Right lobe of liver (tissue), 6 donors: ENCODE measurements at regions not wholly inside any gene's neighbourhood (a gene's known extent, or its start where the extent isn't known, plus 50 kb on each side); places are given as distances from the start of the nearest gene placed in this dataset.

Source experiments
- ATAC-seq, 4 donors: fragments of 200-7000 bp; cut with Tn5 transposase; one replicate each; pipeline ENCODE4 v1.9.1; 2020; ENCODE audit warnings: mild to moderate bottlenecking in 4 of 4, moderate library complexity in 4 of 4
- DNase-seq, 3 donors: peaks; one replicate each; pipeline ENCODE4 v3.0.0-alpha.2; 2020
- H3K27ac ChIP-seq, 3 donors: fragments of 200-600 bp; one replicate each; pipeline ENCODE4 v1.8.0; 2022
- H3K27me3 ChIP-seq, 2 donors: fragments of 200-600 bp; one replicate each; pipeline ENCODE4 v1.8.0; 2022
- H3K36me3 ChIP-seq, 4 donors: fragments of 200-600 bp; sonication (generic) in 1 of 4; one replicate each; pipeline versions ENCODE4 v1.5.1 to v1.8.0; 2017 to 2022; ENCODE audit warnings: control low read depth in 1 of 4
- H3K4me1 ChIP-seq, 4 donors: fragments of 200-600 bp; sonication (generic) in 1 of 4; one replicate each; pipeline versions ENCODE4 v1.5.1 to v1.8.0; 2017 to 2022; ENCODE audit warnings: control low read depth in 1 of 4
- H3K4me3 ChIP-seq, 3 donors: fragments of 200-600 bp; one replicate each; pipeline ENCODE4 v1.8.0; 2022
- H3K9me3 ChIP-seq, 4 donors: fragments of 200-600 bp; sonication (generic) in 1 of 4; one replicate each; pipeline versions ENCODE4 v1.5.1 to v1.8.0; 2017 to 2022; ENCODE audit warnings: control low read depth in 1 of 4
- CTCF ChIP-seq, 4 donors: fragments of 200-600 bp in 3 of 4; fragments of 450-650 bp in 1 of 4; IDR thresholded peaks; one replicate each; pipeline versions ENCODE4 v1.5.1 to v1.8.0; 2016 to 2022; ENCODE audit warnings: antibody characterized with exemption in 4 of 4, mild to moderate bottlenecking in 2 of 4
- POLR2A ChIP-seq: fragments of 450-650 bp; IDR thresholded peaks from one replicate; pipeline ENCODE4 v1.6.1; 2017; ENCODE audit warnings: antibody characterized with exemption, mild to moderate bottlenecking
- whole genome bisulfite sequencing: methylation state at CpG from one replicate; pipeline ENCODE4 v1.1.6; 2018; ENCODE audit warnings: low coverage, low lambda C conversion rate; ENCODE audit not compliant: insufficient coverage; ENCODE audit errors: missing lambda C conversion rate; 5-methylcytosine and 5-hydroxymethylcytosine counted together
- intact Hi-C, 2 donors: fragments of 100-400 bp; cut with DNase I; formaldehyde crosslinking; loops; one replicate each; pipeline versions ENCODE4 v1.11.2 to v1.14.1; 2022
- donor health status: DM: no; HTN: yes; CAD: no.
- donor health status: DM: no; HTN: no; CAD: no.
- donor health status: DM: no; HTN: no; CAD: no.
- donor health status: DM: no; HTN: yes; CAD: no.
- donor health status: DM: no; HTN: yes; CAD: no.

- DNase-seq (no peak), ATAC-seq (no peak)
- no peaks in the 10 kb centered on the region for H3K4me1 ChIP-seq
- TF ChIP-seq POLR2A (no peak), CTCF (IDR thresholded peaks at IDR 0.05) (no peak)
- 35% methylated on average over 2 of the region's 2 CpGs for WGBS
- H3K9me3 ChIP-seq = no peaks in the 10 kb centered on the region
- no peak overlapping the region for H3K4me3 ChIP-seq
- H3K27ac ChIP-seq = no peak overlapping the region
- H3K36me3 ChIP-seq = no peaks in the 10 kb centered on the region
- no peaks in the 10 kb centered on the region for H3K27me3 ChIP-seq
- intact Hi-C loops = no loop called here
Observed at GRCh38 chr5:101437351-101437750, 534.3 kb upstream of the ST8SIA4 start.

- H3K4me1 ChIP-seq = no peaks in the 10 kb centered on the region
- TF ChIP-seq POLR2A (no peak), CTCF (IDR thresholded peaks at IDR 0.05) (no peak)
- H3K4me3 ChIP-seq = no peak overlapping the region
- ATAC-seq = no peak
- no peaks in the 10 kb centered on the region for H3K9me3 ChIP-seq
- H3K27ac ChIP-seq = no peak overlapping the region
- intact Hi-C loops = no loop called here
- H3K27me3 ChIP-seq = no peaks in the 10 kb centered on the region
- 42% methylated on average over 2 of the region's 2 CpGs for WGBS
- DNase-seq = no peak
- no peaks in the 10 kb centered on the region for H3K36me3 ChIP-seq
Observed at GRCh38 chr5:101435768-101436167, 532.7 kb upstream of the ST8SIA4 start.

GRCh38 chr5:101431201-101431600 is 528.1 kb upstream of the ST8SIA4 start:
- no peak for DNase-seq
- intact Hi-C loops = no loop called here

GRCh38 chr5:101430551-101430950 is 527.5 kb upstream of the ST8SIA4 start:
- intact Hi-C loops = no loop called here
- no peak for TF ChIP-seq POLR2A
- no peak for TF ChIP-seq CTCF (IDR thresholded peaks at IDR 0.05)
- no peak overlapping the region for H3K4me3 ChIP-seq
- WGBS = 63% methylated on average over 2 of the region's 2 CpGs
- H3K9me3 ChIP-seq = no peaks in the 10 kb centered on the region
- no peaks in the 10 kb centered on the region for H3K27me3 ChIP-seq
- ATAC-seq (no peak), DNase-seq (no peak)
- no peaks in the 10 kb centered on the region for H3K36me3 ChIP-seq
- no peaks in the 10 kb centered on the region for H3K4me1 ChIP-seq
- H3K27ac ChIP-seq = no peak overlapping the region

More at GRCh38 chr5:101431201-101431600, 528.1 kb upstream of the ST8SIA4 start:
- TF ChIP-seq CTCF (IDR thresholded peaks at IDR 0.05) (no peak), POLR2A (no peak)
- no peak overlapping the region for H3K27ac ChIP-seq
- no peak for ATAC-seq
- H3K4me1 ChIP-seq = no peaks in the 10 kb centered on the region
- no peaks in the 10 kb centered on the region for H3K36me3 ChIP-seq
- H3K9me3 ChIP-seq = no peaks in the 10 kb centered on the region
- no peaks in the 10 kb centered on the region for H3K27me3 ChIP-seq
- no peak overlapping the region for H3K4me3 ChIP-seq
- WGBS = 26% methylated on average over 1 of the region's 1 CpG

- H3K4me1 ChIP-seq = no peaks in the 10 kb centered on the region
- H3K4me3 ChIP-seq = no peak overlapping the region
- DNase-seq (no peak), ATAC-seq (no peak)
- no peak overlapping the region for H3K27ac ChIP-seq
- WGBS = 63% methylated on average over 1 of the region's 1 CpG
- no peaks in the 10 kb centered on the region for H3K36me3 ChIP-seq
- no peak for TF ChIP-seq POLR2A
- no peak for TF ChIP-seq CTCF (IDR thresholded peaks at IDR 0.05)
- no peaks in the 10 kb centered on the region for H3K9me3 ChIP-seq
- no peaks in the 10 kb centered on the region for H3K27me3 ChIP-seq
- intact Hi-C loops = no loop called here
Observed at GRCh38 chr5:101429241-101429640, 526.2 kb upstream of the ST8SIA4 start.
